Head of caudate nucleus (tissue), 42 donors: ENCODE measurements at regions not wholly inside any gene's neighbourhood (a gene's known extent, or its start where the extent isn't known, plus 50 kb on each side); places are given as distances from the start of the nearest gene placed in this dataset.

Source experiments
- DNase-seq, 42 donors: peaks; one replicate each; pipeline versions ENCODE4 v3.0.0 to v3.0.0-alpha.2; 2020 to 2021; ENCODE audit warnings: mixed read lengths in 7 of 42
- intact Hi-C: fragments of 100-400 bp; cut with DNase I; formaldehyde crosslinking; loops from one replicate; pipeline ENCODE4 v1.15.0; 2022

GRCh38 chr6:114581293-114581692 is 238.5 kb upstream of the HS3ST5 start:
- intact Hi-C loops: no loop called here
- DNase-seq: no peak

DNA sequence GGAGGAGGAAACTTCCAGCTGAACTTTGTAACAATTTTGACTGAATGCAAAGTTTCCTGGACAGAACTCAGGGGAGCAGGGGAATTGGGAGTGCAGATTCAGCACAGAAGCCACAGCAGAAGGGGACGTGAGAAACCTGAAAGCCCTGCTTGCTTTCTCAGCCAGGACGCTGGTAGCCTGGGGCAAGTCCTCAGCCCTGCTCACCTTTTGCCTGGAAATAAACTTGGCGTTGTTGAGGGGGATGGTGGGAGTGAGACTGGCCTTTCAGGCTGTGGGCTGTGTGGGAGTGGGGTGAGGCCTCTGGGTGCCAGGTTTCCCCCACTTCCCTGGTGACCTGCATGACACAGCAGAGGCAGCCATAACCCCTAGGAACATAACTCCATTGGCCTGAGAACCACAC is 238.1 kb upstream of the HS3ST5 start:
- DNase-seq: no peak
- intact Hi-C loops: no loop called here

GRCh38 chr6:114579486-114579885 is 236.7 kb upstream of the HS3ST5 start:
- no peak for DNase-seq
- intact Hi-C loops: no loop called here

GRCh38 chr6:114577109-114577508 is 234.3 kb upstream of the HS3ST5 start:
- intact Hi-C loops: no loop called here
- no peak for DNase-seq

GRCh38 chr6:114576330-114576729 is 233.5 kb upstream of the HS3ST5 start:
- DNase-seq: no peak
- intact Hi-C loops: no loop called here

DNA sequence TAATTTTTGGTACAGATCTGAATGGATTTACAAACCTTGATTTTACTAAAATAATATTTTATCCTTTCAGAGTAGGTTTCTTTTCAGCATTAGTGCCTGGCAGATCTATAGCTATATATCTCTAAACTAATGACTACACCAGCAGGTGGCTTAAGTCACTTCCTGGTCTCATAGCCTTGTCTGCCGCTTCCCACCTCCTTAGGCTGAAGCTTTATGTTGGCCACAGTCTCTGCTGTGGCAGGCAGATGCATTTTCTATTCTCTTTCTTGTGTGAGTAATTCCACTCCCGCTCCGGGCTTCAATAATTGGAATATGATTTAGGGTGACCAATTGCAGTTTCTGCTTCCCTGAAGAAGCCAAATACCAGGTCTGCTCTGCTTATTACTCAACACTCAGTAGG is 226.8 kb upstream of the HS3ST5 start:
- DNase-seq: no peak
- intact Hi-C loops: no loop called here

DNA sequence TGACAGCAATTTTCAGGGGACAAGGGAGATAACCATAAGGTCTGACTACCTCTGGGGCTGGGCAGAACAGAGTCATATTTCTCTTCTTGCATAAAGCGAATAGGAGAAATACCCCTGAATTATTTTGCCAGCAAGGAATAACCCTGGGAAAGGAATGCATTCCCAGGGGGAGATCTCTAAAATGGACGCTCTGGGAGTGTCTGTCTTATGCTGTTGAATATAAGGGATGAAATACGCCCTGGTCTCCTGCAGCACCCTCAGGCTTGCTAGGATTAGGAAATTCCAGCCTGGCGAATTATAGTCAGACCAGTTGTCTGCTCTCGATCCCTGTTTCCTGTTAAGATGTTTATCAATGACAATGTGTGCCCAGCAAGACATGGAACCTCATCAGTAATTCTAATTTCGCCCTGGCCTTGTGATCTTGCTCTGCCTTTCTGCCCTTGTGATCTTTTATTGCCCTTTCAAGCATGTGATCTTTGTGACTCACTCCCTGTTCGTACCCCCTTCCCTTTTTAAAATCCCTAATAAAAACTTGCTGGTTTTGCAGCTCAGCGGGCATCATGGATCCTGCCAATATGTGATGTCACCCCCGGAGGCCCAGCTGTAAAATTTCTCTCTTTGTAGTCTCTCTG is 221.6 kb upstream of the HS3ST5 start:
- intact Hi-C loops: no loop called here
- DNase-seq: no peak

DNA sequence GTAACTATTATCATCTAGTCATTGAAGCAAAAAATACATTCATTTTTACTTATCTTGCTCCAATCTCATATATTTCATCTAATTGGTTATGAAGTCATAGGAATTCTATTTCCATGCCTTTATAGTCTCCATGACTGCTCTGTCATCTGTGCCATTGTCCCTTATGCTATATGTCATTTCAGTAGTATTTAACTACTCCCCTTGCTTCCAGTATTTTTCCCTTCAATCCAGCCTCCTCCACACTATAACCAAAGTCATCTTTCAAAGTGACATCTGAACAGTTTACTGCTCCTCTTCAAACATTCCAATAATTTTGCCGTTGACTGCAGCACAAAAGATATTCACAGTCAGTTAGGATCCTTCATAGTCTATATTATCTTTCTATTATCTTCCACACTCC is 216.6 kb upstream of the HS3ST5 start:
- no peak for DNase-seq
- intact Hi-C loops: no loop called here

DNA sequence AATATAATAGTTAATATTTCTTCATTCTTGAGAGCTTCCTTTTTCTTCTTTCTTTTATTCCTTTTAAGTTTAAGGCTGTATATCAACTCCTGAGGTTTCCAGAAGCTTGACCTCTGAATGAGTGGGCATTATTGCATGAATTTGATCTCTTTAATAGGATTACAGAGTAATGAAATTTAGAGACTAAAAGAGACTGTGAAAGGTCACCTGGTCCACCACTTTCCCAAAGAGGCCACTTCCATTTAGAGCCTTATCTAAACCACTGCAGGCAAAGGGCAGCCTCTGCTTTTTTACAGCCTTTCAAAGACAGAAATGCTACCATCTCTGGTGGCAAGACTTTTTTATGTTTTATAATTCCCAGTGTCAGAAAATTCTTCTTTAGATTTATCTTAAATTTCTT is 215.3 kb upstream of the HS3ST5 start:
- intact Hi-C loops: no loop called here
- DNase-seq: no peak

DNA sequence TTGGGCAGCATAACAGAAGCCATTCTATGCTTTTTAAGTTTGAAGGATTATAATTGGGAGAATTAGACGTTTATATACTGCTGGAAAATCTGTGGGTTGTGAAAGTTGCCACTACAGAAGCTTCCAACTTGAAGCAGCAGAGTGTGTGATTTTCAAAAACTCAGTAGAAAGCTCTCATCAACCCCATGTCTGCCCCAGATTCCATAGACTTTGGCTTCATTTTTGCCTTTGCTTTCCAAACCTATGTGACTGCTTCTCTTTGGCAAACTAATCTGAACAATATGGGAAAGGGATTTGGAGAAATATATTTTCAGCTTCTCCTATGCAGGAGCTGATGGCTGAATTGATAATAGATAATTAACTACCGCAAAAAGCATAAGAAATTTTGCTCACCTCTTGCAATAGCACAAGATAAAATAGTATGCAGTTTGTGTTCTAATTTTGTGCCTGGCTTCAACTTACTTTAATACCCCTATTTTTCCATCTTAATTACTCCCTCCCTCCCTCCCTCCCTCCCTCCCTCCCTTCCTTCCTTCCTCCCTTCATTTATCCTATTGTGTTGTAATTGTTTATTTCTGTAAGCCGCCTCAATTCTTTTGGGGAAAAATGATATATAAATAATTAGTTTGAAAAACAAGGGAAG is 214.1 kb upstream of the HS3ST5 start:
- no peak for DNase-seq
- intact Hi-C loops: no loop called here

GRCh38 chr6:114550316-114550715 is 207.5 kb upstream of the HS3ST5 start:
- DNase-seq: no peak
- intact Hi-C loops: no loop called here

DNA sequence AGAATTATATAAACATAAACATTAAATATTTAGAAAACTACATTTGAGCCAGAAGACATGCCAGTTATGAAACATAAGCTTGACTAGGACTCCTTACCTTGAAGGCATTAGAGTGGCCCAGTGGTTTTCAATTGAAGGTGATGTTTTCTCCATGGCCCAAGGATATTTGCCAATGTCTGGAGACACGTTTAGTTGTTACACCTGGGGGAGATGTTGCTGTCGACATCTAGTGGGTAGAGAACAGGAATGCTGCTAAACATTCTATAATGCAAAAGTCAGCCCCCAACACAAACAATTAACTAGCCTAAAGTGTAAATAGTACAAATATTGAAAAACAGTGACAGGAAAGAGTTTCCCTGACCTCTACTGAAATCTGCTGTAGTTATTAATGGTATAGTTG is 200.9 kb upstream of the HS3ST5 start:
- intact Hi-C loops: no loop called here
- no peak for DNase-seq

DNA sequence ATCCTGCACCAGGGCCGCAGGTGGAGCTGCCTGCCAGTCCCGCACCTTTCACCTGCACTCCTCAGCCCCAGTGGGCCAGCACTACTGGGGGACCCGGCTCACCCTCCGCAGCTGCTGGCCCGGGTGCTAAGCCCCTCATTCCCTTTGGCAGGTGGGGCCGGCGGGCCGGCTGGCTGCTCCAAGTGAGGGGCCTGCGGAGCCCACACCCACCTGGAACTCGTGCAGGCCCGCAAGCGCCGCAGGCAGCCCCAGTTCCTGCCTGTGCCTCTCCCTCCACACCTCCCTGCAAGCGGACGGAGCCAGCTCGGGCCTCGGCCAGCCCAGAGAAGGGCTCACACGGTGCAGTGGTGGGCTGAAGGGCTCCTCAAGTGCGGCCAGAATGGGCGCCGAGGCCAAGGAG is 199.0 kb upstream of the HS3ST5 start:
- intact Hi-C loops: no loop called here
- DNase-seq: no peak

DNA sequence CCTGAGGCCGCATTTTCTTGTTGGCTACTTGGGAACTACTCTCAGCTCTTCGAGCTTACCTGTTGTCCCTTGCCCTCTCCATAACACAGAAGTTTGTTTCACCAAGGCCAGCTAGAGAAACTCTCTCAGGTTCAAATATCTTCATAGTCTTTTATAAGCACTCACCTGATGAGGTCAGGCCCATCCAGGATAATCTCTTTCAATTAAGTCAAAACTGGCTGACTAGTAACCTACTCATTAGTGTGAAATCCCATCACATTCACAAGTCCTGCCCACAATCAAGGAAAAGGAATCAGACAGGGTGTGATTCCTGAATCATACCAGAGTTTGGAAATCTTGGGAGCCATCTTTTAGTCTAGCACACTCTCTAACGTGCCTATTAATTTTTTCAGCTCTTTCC is 195.2 kb upstream of the HS3ST5 start:
- intact Hi-C loops: no loop called here
- no peak for DNase-seq

- DNase-seq: no peak
- intact Hi-C loops: no loop called here
These were observed 192.0 kb upstream of the HS3ST5 start for GRCh38 chr6:114534813-114535212.

DNA sequence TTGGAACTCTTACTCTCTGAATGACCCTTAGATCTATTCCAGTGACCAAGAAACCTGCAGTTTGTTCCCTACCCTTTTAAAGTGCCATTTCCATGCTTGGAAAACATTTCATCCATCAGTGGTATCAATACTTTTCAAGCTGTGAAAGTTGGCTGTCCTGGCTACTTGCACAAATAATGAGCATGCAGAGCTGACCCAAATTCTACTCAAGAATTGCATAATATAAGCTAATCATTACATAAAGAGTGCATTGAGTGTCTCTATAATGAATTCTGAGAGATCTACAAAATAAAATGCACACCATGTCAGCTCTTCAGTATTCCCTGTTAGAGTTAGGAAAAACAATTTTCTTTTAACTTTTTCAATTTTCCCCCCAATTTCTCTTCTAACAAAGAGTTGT is 181.3 kb upstream of the HS3ST5 start:
- DNase-seq: no peak
- intact Hi-C loops: no loop called here

- DNase-seq: no peak
- intact Hi-C loops: no loop called here
These were observed 180.7 kb upstream of the HS3ST5 start for GRCh38 chr6:114523508-114523907.

GRCh38 chr6:114521926-114522325 is 179.1 kb upstream of the HS3ST5 start:
- intact Hi-C loops: no loop called here

GRCh38 chr6:114520976-114521375 is 178.2 kb upstream of the HS3ST5 start:
- no peak for DNase-seq
- intact Hi-C loops: no loop called here

More at GRCh38 chr6:114521926-114522325, 179.1 kb upstream of the HS3ST5 start:
- no peak for DNase-seq

GRCh38 chr6:114514170-114514569 is 171.3 kb upstream of the HS3ST5 start:
- DNase-seq: no peak
- intact Hi-C loops: no loop called here

GRCh38 chr6:114471450-114471849 is 128.6 kb upstream of the HS3ST5 start:
- intact Hi-C loops: no loop called here
- no peak for DNase-seq
